Thoracic aorta (tissue), 2 donors: ENCODE measurements at regions not wholly inside any gene's neighbourhood (a gene's known extent, or its start where the extent isn't known, plus 50 kb on each side); places are given as distances from the start of the nearest gene placed in this dataset.

Experiments
- ATAC-seq: fragments of 150-250 bp; one replicate; pipeline ENCODE4 v1.8.0; 2017; ENCODE audit warnings: low read depth; ENCODE audit not compliant: insufficient number of reproducible peaks, low FRiP score
- DNase-seq: peaks from one replicate; pipeline ENCODE4 v3.0.0-alpha.2; 2020; ENCODE audit warnings: low spot score
- H3K27ac ChIP-seq, 2 donors: fragments of 200-600 bp; sonication (generic); 1 replicate in 1 of 2; 2 replicates in 1 of 2; pipeline ENCODE4 v1.5.1; 2016; ENCODE audit warnings: mild to moderate bottlenecking in 2 of 2, moderate library complexity in 2 of 2
- H3K27me3 ChIP-seq: fragments of 200-600 bp; sonication (generic); replicated peaks from 2 replicates; pipeline ENCODE4 v1.6.0; 2016; ENCODE audit warnings: mild to moderate bottlenecking; ENCODE audit not compliant: insufficient read depth
- H3K36me3 ChIP-seq: fragments of 200-600 bp; sonication (generic); one replicate; pipeline ENCODE4 v1.5.1; 2016
- H3K4me1 ChIP-seq, 2 donors: fragments of 200-600 bp; sonication (generic); 1 replicate in 1 of 2; 2 replicates in 1 of 2; pipeline versions ENCODE4 v1.5.1 to v1.6.0; 2016; ENCODE audit warnings: low read depth in 2 of 2, mild to moderate bottlenecking in 1 of 2; ENCODE audit not compliant: control insufficient read depth in 1 of 2
- H3K4me3 ChIP-seq: fragments of 200-600 bp; sonication (generic); 2 replicates; pipeline ENCODE4 v1.5.1; 2016; ENCODE audit warnings: mild to moderate bottlenecking
- H3K9me3 ChIP-seq: fragments of 200-600 bp; sonication (generic); 2 replicates; pipeline ENCODE4 v1.5.1; 2016
- TF ChIP-seq, protein P1 (sequence below): fragments of 200-600 bp; sonication (generic); IDR thresholded peaks from one replicate; pipeline ENCODE4 v1.5.1; 2019; ENCODE audit warnings: antibody characterized with exemption

DNA sequence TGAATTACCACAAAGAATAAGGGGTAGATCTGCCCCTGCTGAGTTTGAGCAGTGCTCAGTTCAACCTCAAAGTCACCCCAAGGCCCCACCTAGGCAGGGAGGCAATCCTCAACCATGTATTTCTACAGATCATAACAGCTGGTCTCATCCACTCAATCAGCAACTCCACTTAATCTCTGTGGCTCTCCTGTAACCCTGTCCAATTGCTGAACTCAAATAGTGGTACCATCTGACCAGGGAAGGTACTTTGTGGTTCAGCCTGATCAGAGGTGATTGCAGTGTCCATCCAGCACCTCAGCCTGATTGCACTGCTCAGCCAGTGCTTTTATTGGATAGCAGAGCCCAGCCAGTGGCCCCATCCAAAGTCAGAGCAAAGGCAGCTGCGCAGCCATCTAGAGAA, 91.0 kb upstream of the SLC4A10 start:
- H3K27me3 ChIP-seq = no peaks in the 10 kb centered on the region
- H3K9me3 ChIP-seq = peaks cover 5% of the 10 kb centered on the region
- H3K4me1 ChIP-seq = no peaks in the 10 kb centered on the region
- no peak for ATAC-seq
- no peak overlapping the region for H3K4me3 ChIP-seq
- TF ChIP-seq, protein P1, sequence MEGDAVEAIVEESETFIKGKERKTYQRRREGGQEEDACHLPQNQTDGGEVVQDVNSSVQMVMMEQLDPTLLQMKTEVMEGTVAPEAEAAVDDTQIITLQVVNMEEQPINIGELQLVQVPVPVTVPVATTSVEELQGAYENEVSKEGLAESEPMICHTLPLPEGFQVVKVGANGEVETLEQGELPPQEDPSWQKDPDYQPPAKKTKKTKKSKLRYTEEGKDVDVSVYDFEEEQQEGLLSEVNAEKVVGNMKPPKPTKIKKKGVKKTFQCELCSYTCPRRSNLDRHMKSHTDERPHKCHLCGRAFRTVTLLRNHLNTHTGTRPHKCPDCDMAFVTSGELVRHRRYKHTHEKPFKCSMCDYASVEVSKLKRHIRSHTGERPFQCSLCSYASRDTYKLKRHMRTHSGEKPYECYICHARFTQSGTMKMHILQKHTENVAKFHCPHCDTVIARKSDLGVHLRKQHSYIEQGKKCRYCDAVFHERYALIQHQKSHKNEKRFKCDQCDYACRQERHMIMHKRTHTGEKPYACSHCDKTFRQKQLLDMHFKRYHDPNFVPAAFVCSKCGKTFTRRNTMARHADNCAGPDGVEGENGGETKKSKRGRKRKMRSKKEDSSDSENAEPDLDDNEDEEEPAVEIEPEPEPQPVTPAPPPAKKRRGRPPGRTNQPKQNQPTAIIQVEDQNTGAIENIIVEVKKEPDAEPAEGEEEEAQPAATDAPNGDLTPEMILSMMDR = no peak
- no peaks in the 10 kb centered on the region for H3K36me3 ChIP-seq
- H3K27ac ChIP-seq = no peak overlapping the region
- DNase-seq = no peak

DNA sequence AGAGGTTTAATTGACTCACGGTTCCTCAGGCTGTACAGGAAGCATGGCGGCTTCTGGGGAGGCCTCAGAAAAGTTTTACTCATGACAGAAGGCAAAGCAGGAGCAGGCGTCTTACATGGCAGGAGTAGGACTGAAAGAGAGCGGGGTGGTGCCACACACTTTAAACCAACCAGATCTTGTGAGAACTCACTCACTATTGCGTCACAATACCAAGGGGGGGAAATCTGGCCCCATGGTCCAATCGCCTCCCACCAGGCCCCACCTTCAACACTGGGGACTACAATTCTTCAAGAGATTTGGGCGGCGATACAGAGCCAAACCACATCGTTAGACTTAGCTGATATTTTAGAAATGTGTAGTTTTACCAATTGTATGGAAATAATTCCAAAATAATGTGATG, 77.6 kb upstream of the SLC4A10 start:
- TF ChIP-seq, protein P1 = no peak
- DNase-seq = no peak
- no peaks in the 10 kb centered on the region for H3K27me3 ChIP-seq
- no peak overlapping the region for H3K4me3 ChIP-seq
- no peaks in the 10 kb centered on the region for H3K36me3 ChIP-seq
- H3K4me1 ChIP-seq = no peaks in the 10 kb centered on the region
- H3K9me3 ChIP-seq = no peaks in the 10 kb centered on the region
- H3K27ac ChIP-seq = no peak overlapping the region
- ATAC-seq = no peak

DNA sequence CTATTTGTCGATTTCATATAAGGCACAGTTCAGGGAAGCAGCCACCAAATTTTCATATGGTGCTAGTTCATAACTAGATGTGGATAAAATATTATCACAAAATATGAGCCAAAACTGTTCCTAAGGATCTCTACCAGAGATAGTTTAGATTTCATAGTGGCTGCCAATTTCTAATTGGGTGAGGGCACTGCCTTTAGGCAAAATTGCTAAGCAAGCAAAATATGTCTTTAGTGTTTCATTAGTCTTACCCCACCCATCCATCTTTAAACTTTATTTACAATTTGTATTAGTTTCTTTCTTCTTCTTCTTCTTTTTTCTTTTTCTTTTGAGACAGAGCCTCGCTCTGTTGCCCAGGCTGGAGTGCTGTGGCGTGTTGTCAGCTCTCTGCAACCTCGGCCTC, 77.1 kb upstream of the SLC4A10 start:
- DNase-seq (no peak), ATAC-seq (no peak)
- Histone ChIP-seq H3K9me3 (no peaks in the 10 kb centered on the region), H3K4me1 (no peaks in the 10 kb centered on the region), H3K27me3 (no peaks in the 10 kb centered on the region), H3K4me3 (no peak overlapping the region), H3K36me3 (no peaks in the 10 kb centered on the region), H3K27ac (no peak overlapping the region)
- TF ChIP-seq, protein P1 = no peak

DNA sequence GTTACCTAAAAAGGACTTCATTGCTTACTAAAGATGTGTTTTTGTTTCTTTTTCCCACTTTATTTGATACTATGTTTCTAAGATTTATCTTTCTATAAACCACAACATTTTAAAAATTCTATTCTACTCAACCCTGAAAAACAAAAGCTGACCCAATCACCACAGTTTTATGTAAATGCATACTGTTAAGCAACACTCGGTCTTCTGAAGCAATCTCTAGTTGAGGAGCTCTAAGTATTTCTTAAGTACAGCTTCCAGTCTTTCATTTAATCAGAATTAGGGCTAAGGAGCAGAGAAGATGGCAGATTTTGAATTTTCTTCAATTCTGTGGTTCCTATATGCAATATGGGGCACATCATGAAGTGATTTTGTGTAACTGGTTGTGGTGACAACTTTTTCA, 72.2 kb upstream of the SLC4A10 start:
- no peak for ATAC-seq
- Histone ChIP-seq H3K36me3 (no peaks in the 10 kb centered on the region), H3K27ac (no peak overlapping the region), H3K4me3 (no peak overlapping the region), H3K4me1 (no peaks in the 10 kb centered on the region), H3K27me3 (no peaks in the 10 kb centered on the region), H3K9me3 (no peaks in the 10 kb centered on the region)
- no peak for DNase-seq
- TF ChIP-seq, protein P1 = no peak

DNA sequence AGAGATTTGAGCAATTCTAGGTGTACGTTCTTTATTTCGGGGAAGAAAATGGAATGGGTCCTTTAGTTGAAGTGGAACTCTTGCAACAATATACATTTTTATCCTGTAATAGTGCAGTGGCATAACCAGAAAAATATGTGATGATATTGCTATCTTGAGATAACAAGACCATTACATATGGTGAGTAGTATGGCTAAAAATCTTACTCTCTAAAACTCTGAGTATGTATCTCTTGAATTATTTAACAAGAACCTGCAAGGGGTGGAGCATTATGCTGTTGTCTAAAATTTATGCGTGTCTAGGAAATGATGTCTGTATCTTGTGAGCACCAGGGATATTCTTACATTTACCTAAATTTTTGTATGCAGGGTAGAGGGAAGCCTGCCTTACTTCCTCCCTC, 68.4 kb upstream of the SLC4A10 start:
- Histone ChIP-seq H3K4me3 (no peak overlapping the region), H3K27me3 (no peaks in the 10 kb centered on the region), H3K4me1 (no peaks in the 10 kb centered on the region), H3K9me3 (no peaks in the 10 kb centered on the region), H3K27ac (no peak overlapping the region), H3K36me3 (no peaks in the 10 kb centered on the region)
- TF ChIP-seq, protein P1 = no peak
- no peak for DNase-seq
- ATAC-seq = no peak
